Lower leg skin (tissue), 4 donors: ENCODE measurements at regions not wholly inside any gene's neighbourhood (a gene's known extent, or its start where the extent isn't known, plus 50 kb on each side); places are given as distances from the start of the nearest gene placed in this dataset.

Experiments
- DNase-seq, 2 donors: peaks; one replicate each; pipeline ENCODE4 v3.0.0-alpha.2; 2019; ENCODE audit warnings: low spot score in 2 of 2
- H3K4me3 ChIP-seq: fragments of 200-600 bp; sonication (generic); 2 replicates; pipeline ENCODE4 v1.5.1; 2017; ENCODE audit warnings: mild to moderate bottlenecking, low read depth; ENCODE audit not compliant: poor library complexity, severe bottlenecking
- POLR2A ChIP-seq, 2 donors: fragments of 450-650 bp; IDR thresholded peaks; one replicate each; pipeline ENCODE4 v1.6.1; 2016 to 2017; ENCODE audit warnings: antibody characterized with exemption in 2 of 2, mild to moderate bottlenecking in 1 of 2, moderate library complexity in 1 of 2
- WGBS, 2 donors: methylation state at CpG; one replicate each; pipeline ENCODE4 v1.1.5; 2018; 5-methylcytosine and 5-hydroxymethylcytosine counted together
- intact Hi-C: fragments of 100-400 bp; cut with DNase I; formaldehyde crosslinking; loops from one replicate; pipeline ENCODE4 v1.15.0; 2023; ENCODE audit warnings: low total_unique reads
- TF ChIP-seq, protein P1 (sequence below), 3 donors: fragments of 450-650 bp; IDR thresholded peaks; one replicate each; pipeline ENCODE4 v1.5.1; 2016; ENCODE audit warnings: antibody characterized with exemption in 3 of 3, mild to moderate bottlenecking in 3 of 3, moderate library complexity in 2 of 3

- intact Hi-C loops: loop anchor here (5.0 kb wide), 1 partner anchor 968 kb away; no protein-coding TSS in a partner anchor
- no peak overlapping the region for H3K4me3 ChIP-seq
- no peak for DNase-seq
- TF ChIP-seq, protein P1, sequence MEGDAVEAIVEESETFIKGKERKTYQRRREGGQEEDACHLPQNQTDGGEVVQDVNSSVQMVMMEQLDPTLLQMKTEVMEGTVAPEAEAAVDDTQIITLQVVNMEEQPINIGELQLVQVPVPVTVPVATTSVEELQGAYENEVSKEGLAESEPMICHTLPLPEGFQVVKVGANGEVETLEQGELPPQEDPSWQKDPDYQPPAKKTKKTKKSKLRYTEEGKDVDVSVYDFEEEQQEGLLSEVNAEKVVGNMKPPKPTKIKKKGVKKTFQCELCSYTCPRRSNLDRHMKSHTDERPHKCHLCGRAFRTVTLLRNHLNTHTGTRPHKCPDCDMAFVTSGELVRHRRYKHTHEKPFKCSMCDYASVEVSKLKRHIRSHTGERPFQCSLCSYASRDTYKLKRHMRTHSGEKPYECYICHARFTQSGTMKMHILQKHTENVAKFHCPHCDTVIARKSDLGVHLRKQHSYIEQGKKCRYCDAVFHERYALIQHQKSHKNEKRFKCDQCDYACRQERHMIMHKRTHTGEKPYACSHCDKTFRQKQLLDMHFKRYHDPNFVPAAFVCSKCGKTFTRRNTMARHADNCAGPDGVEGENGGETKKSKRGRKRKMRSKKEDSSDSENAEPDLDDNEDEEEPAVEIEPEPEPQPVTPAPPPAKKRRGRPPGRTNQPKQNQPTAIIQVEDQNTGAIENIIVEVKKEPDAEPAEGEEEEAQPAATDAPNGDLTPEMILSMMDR (IDR thresholded peaks at IDR 0.05): no peak
- TF ChIP-seq POLR2A (IDR thresholded peaks at IDR 0.05): no peak
These were observed 633.5 kb downstream of the DTWD2 start for GRCh38 chr5:118354797-118355196.

GRCh38 chr5:118353970-118354369 lies 634.4 kb downstream of the DTWD2 start:
- no peak for DNase-seq
- intact Hi-C loops: loop anchor here (5.0 kb wide), 1 partner anchor 968 kb away; no protein-coding TSS in a partner anchor
- no peak for TF ChIP-seq POLR2A (IDR thresholded peaks at IDR 0.05)
- TF ChIP-seq, protein P1 (IDR thresholded peaks at IDR 0.05): no peak
- no peak overlapping the region for H3K4me3 ChIP-seq

GRCh38 chr5:118336468-118336867 lies 651.9 kb downstream of the DTWD2 start:
- TF ChIP-seq, protein P1 (IDR thresholded peaks at IDR 0.05): no peak
- no peak for TF ChIP-seq POLR2A (IDR thresholded peaks at IDR 0.05)
- DNase-seq: no peak
- intact Hi-C loops: no loop called here
- H3K4me3 ChIP-seq: no peak overlapping the region

DNA sequence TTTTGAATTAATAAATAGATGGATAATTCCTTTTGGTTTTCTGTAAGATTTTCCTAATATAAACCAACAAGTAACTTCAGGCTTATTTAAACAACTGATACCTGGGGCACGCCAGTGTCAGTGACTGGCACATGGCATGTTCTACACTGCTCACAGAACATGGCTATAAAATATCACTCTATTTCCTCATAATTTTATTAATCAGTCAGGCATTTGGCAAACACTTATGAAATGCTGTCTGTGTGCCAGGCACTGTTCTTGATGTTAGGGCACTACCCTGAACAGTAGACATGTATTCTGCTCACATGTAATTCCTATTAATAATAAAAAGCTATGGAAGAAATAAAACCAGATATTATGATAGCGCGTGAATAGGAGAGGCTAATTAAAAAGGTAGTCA lies 661.0 kb downstream of the DTWD2 start:
- 66 to 72% methylated on average over 3 of the region's 3 CpGs for WGBS, 2 donors
- TF ChIP-seq, protein P1 (IDR thresholded peaks at IDR 0.05): no peak
- TF ChIP-seq POLR2A (IDR thresholded peaks at IDR 0.05): no peak
- no peak overlapping the region for H3K4me3 ChIP-seq
- intact Hi-C loops: no loop called here
- DNase-seq: no peak

DNA sequence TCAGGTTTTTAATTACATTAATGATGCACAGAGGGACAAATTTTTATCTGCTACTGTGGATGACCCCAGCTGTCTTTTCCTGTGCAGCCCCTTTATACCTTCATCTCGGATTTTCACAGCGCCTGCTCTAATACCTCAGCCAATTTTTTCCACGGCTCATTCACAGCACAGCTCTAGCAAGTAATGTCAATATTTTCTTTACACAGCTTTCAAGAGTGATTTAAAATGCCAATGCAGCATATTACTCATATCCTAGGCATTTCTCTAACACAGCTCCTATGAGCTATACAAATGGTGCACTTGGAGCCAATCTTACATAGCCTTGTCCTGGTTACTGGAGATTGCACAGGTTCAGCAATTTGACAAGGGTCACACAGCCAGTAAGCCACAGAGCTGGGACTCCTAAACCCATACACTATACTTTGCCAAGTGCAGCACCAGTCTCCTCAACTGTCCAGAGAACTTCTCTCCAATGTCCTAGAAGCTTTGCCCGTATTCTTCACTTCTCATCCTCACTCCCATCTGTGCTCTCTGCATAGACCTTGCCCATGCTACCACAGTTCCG lies 661.8 kb downstream of the DTWD2 start:
- WGBS, 2 donors: 70 to 85% methylated on average over 5 of the region's 5 CpGs
- intact Hi-C loops: no loop called here
- no peak for DNase-seq

More for the DNA sequence above, 661.8 kb downstream of the DTWD2 start:
- H3K4me3 ChIP-seq: no peak overlapping the region
- TF ChIP-seq POLR2A (IDR thresholded peaks at IDR 0.05): no peak
- TF ChIP-seq, protein P1 (IDR thresholded peaks at IDR 0.05): no peak
